Mesothelial cell of epicardium (in vitro differentiated cells): ENCODE measurements at regions not wholly inside any gene's neighbourhood (a gene's known extent, or its start where the extent isn't known, plus 50 kb on each side); places are given as distances from the start of the nearest gene placed in this dataset.

ENCODE experiments used
- DNase-seq, 2 experiments: peaks; one replicate each; pipeline ENCODE4 v3.0.0; 2021; ENCODE audit warnings: low spot score in 2 of 2; ENCODE audit not compliant: unreplicated experiment in 2 of 2
- H3K27ac Mint-ChIP-seq: 2 replicates; pipeline ENCODE4 v1.8.0; 2021; ENCODE audit warnings: mixed read lengths
- H3K27me3 Mint-ChIP-seq: 2 replicates; pipeline ENCODE4 v1.8.0; 2021; ENCODE audit warnings: low read depth, mixed read lengths
- H3K36me3 Mint-ChIP-seq: 2 replicates; pipeline ENCODE4 v1.8.0; 2021; ENCODE audit warnings: mixed read lengths
- H3K4me1 Mint-ChIP-seq: 2 replicates; pipeline ENCODE4 v1.8.0; 2021; ENCODE audit warnings: mixed read lengths
- H3K4me3 Mint-ChIP-seq: 2 replicates; pipeline ENCODE4 v1.8.0; 2021; ENCODE audit warnings: mild to moderate bottlenecking, moderate library complexity, mixed read lengths
- H3K9me3 Mint-ChIP-seq: 2 replicates; pipeline ENCODE4 v1.8.0; 2021; ENCODE audit warnings: mixed read lengths
- TF ChIP-seq, protein P1 (sequence below): fragments of 200-600 bp; sonication (generic); IDR thresholded peaks from one replicate; pipeline ENCODE4 v1.5.0; 2021; ENCODE audit warnings: antibody characterized with exemption; ENCODE audit not compliant: unreplicated experiment

- H3K27ac Mint-ChIP-seq, result no peak overlapping the region
- peaks cover 22% of the 10 kb centered on the region for H3K4me1 Mint-ChIP-seq
- TF ChIP-seq, protein P1, sequence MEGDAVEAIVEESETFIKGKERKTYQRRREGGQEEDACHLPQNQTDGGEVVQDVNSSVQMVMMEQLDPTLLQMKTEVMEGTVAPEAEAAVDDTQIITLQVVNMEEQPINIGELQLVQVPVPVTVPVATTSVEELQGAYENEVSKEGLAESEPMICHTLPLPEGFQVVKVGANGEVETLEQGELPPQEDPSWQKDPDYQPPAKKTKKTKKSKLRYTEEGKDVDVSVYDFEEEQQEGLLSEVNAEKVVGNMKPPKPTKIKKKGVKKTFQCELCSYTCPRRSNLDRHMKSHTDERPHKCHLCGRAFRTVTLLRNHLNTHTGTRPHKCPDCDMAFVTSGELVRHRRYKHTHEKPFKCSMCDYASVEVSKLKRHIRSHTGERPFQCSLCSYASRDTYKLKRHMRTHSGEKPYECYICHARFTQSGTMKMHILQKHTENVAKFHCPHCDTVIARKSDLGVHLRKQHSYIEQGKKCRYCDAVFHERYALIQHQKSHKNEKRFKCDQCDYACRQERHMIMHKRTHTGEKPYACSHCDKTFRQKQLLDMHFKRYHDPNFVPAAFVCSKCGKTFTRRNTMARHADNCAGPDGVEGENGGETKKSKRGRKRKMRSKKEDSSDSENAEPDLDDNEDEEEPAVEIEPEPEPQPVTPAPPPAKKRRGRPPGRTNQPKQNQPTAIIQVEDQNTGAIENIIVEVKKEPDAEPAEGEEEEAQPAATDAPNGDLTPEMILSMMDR, result no peak
- H3K4me3 Mint-ChIP-seq, result no peak overlapping the region
- H3K27me3 Mint-ChIP-seq, result peaks cover 6% of the 10 kb centered on the region
- H3K9me3 Mint-ChIP-seq, result no peaks in the 10 kb centered on the region
- no peaks in the 10 kb centered on the region for H3K36me3 Mint-ChIP-seq
- no peak for DNase-seq
Observed at GRCh38 chr5:175215906-175216305, 228.1 kb downstream of the DRD1 start.

- peaks cover 6% of the 10 kb centered on the region for H3K4me1 Mint-ChIP-seq
- no peak for DNase-seq
Observed at GRCh38 chr5:175214152-175214551, 229.8 kb downstream of the DRD1 start.

DNA sequence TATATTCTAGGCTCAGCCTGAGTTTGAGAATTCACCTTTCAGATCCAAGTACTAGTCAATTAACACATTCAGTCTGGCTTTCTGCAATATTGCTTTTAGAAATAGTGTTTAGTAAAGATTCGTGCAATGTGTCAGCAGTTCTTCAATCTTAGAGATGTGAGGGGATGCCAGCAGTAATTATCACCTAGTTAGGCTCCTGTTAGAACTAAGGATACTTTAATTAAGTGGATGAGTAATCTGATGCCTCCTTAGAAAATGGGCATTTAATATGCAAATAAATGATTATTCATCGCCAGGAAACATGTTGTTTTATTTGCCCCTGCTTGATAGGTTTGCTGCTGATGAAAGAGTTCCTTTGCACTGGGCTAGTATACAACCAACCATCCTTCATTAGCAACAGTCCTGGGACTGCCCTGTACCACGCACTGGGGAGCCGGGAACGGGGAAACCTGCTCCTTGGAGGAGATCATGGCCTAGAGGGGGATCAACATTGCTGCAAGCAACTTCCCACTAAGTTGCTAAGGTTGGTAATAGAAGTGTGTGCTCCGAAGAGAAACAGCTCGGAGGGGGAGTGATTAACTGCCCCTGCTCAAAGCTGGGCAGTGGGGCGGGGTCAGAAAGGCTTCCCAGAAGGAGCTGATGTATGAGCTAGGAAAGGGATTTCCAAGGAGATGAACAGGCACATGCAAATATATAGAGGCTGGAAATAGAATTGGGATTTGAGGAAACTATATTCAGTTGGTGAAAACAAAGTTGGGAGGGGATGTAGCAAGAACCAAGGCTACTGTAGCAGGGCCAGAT, 231.8 kb downstream of the DRD1 start:
- H3K27me3 Mint-ChIP-seq, result peaks cover 8% of the 10 kb centered on the region
- H3K36me3 Mint-ChIP-seq, result no peaks in the 10 kb centered on the region
- TF ChIP-seq, protein P1, result no peak
- H3K27ac Mint-ChIP-seq, result no peak overlapping the region
- no peaks in the 10 kb centered on the region for H3K9me3 Mint-ChIP-seq
- no peak for DNase-seq
- peaks cover 11% of the 10 kb centered on the region for H3K4me1 Mint-ChIP-seq
- H3K4me3 Mint-ChIP-seq, result no peak overlapping the region

More at GRCh38 chr5:175214152-175214551, 229.8 kb downstream of the DRD1 start:
- Mint-ChIP-seq H3K36me3 (no peaks in the 10 kb centered on the region), H3K27ac (no peak overlapping the region), H3K9me3 (no peaks in the 10 kb centered on the region), H3K4me3 (no peak overlapping the region), H3K27me3 (peaks cover 8% of the 10 kb centered on the region)
- TF ChIP-seq, protein P1, result no peak

GRCh38 chr5:175207321-175208040, 236.5 kb downstream of the DRD1 start:
- no peak for DNase-seq
- Mint-ChIP-seq H3K36me3 (no peaks in the 10 kb centered on the region), H3K27ac (no peak overlapping the region), H3K27me3 (peaks cover 2% of the 10 kb centered on the region), H3K4me3 (no peak overlapping the region), H3K9me3 (peaks cover 5% of the 10 kb centered on the region), H3K4me1 (peaks cover 21% of the 10 kb centered on the region)
- TF ChIP-seq, protein P1, result no peak

- TF ChIP-seq, protein P1, result no peak
- Mint-ChIP-seq H3K27ac (no peak overlapping the region), H3K27me3 (peaks cover 2% of the 10 kb centered on the region), H3K4me1 (peaks cover 25% of the 10 kb centered on the region), H3K36me3 (no peaks in the 10 kb centered on the region), H3K9me3 (peaks cover 5% of the 10 kb centered on the region), H3K4me3 (no peak overlapping the region)
- DNase-seq, result no peak
Observed at GRCh38 chr5:175206669-175207068, 237.3 kb downstream of the DRD1 start.
